H1 (cell line): ENCODE measurements at regions not wholly inside any gene's neighbourhood (a gene's known extent, or its start where the extent isn't known, plus 50 kb on each side); places are given as distances from the start of the nearest gene placed in this dataset.
A peak's percentile ranks its signal among the peaks of the same experiment; 100 is the strongest.

Source experiments
- CTCF ChIA-PET: fragments of 300-600 bp; sonication (Branson Sonifier 250); formaldehyde crosslinking; loops from one replicate; lab custom pipeline; 2021; ENCODE audit not compliant: partially characterized antibody; lab: Charles Lee
- POLR2A ChIA-PET: fragments of 300-600 bp; sonication (Branson Sonifier 250); formaldehyde crosslinking; loops from one replicate; lab custom pipeline; 2021; ENCODE audit warnings: inconsistent platforms; ENCODE audit not compliant: partially characterized antibody; lab: Charles Lee
- DNase-seq, 2 experiments: peaks; one replicate each; pipeline versions ENCODE4 v3.0.0 to v3.0.0-alpha.2; 2010 to 2022; ENCODE audit warnings: low spot score in 2 of 2, low read depth in 1 of 2, mixed read lengths in 1 of 2
- FAIRE-seq: peaks from 2 replicates; lab custom pipeline; 2011; peaks lifted over from hg19 to GRCh38; lab: Jason Lieb, UNC
- H2AFZ ChIP-seq: 2 replicates; pipeline ENCODE4 v1.8.1; 2012; ENCODE audit warnings: low read length, inconsistent platforms
- H2AK5ac ChIP-seq: 2 replicates; pipeline ENCODE4 v1.6.1; 2013; ENCODE audit warnings: low read depth, low read length
- H2BK120ac ChIP-seq: replicated peaks from 2 replicates; pipeline ENCODE3; 2013; ENCODE audit warnings: low read depth, low read length, inconsistent platforms
- H2BK12ac ChIP-seq: 2 replicates; pipeline ENCODE4 v1.6.1; 2013; ENCODE audit warnings: low read depth, low read length
- H2BK15ac ChIP-seq: 2 replicates; pipeline ENCODE4 v1.6.1; 2013; ENCODE audit warnings: low read length
- H2BK20ac ChIP-seq: 2 replicates; pipeline ENCODE4 v1.6.1; 2013; ENCODE audit warnings: low read length
- H2BK5ac ChIP-seq: 2 replicates; pipeline ENCODE4 v1.6.1; 2013; ENCODE audit warnings: low read depth, low read length
- H3K14ac ChIP-seq: 2 replicates; pipeline ENCODE4 v1.6.1; 2013; ENCODE audit warnings: inconsistent platforms; ENCODE audit not compliant: insufficient read length
- H3K18ac ChIP-seq: 2 replicates; pipeline ENCODE4 v1.6.1; 2013; ENCODE audit warnings: low read length; ENCODE audit errors: extremely low read depth
- H3K23ac ChIP-seq: 2 replicates; pipeline ENCODE4 v1.6.1; 2013; ENCODE audit warnings: inconsistent platforms; ENCODE audit not compliant: insufficient read length
- H3K23me2 ChIP-seq: 2 replicates; pipeline ENCODE4 v1.6.1; 2013; ENCODE audit warnings: low read depth, low read length
- H3K27ac ChIP-seq: 2 replicates; pipeline ENCODE4 v1.6.1; 2011; ENCODE audit warnings: low read depth, low read length, inconsistent platforms
- H3K27me3 ChIP-seq, 4 experiments: replicated peaks in 1 of 4; 1 replicate in 1 of 4; 2 replicates in 3 of 4; pipeline versions ENCODE4 v1.6.1 to v1.8.1; 2011 to 2013; ENCODE audit warnings: low read length in 3 of 4, mild to moderate bottlenecking in 3 of 4, inconsistent platforms in 2 of 4, mixed read lengths in 2 of 4, moderate library complexity in 1 of 4; ENCODE audit not compliant: control insufficient read depth in 3 of 4, insufficient read depth in 3 of 4; ENCODE audit errors: extremely low read depth in 1 of 4
- H3K36me3 ChIP-seq, 4 experiments: 2 replicates each; pipeline versions ENCODE4 v1.6.1 to v1.8.1; 2011 to 2013; ENCODE audit warnings: mild to moderate bottlenecking in 4 of 4, low read length in 3 of 4, moderate library complexity in 2 of 4, control low read depth in 1 of 4, inconsistent platforms in 1 of 4; ENCODE audit not compliant: insufficient read depth in 4 of 4, control insufficient read depth in 2 of 4
- H3K4ac ChIP-seq: replicated peaks from 2 replicates; pipeline ENCODE3; 2013; ENCODE audit warnings: low read length, low read depth, mixed read lengths, inconsistent platforms; ENCODE audit not compliant: insufficient read length
- H3K4me1 ChIP-seq, 4 experiments: replicated peaks in 1 of 4; 1 replicate in 1 of 4; 2 replicates in 3 of 4; pipeline versions ENCODE4 v1.6.1 to v1.8.1; 2011 to 2013; ENCODE audit warnings: low read length in 3 of 4, inconsistent platforms in 2 of 4, mixed read lengths in 1 of 4; ENCODE audit not compliant: insufficient read depth in 4 of 4, control insufficient read depth in 3 of 4
- H3K4me2 ChIP-seq, 2 experiments: 2 replicates each; pipeline versions ENCODE4 v1.6.1 to v1.8.1; 2011 to 2013; ENCODE audit warnings: low read depth in 2 of 2, low read length in 2 of 2, control low read depth in 1 of 2, inconsistent platforms in 1 of 2, mild to moderate bottlenecking in 1 of 2; ENCODE audit not compliant: insufficient read depth in 1 of 2
- H3K4me3 ChIP-seq, 4 experiments: fragments of 200-600, 300-600 bp in 1 of 4; sonication (generic), shearing (Covaris generic), sonication (Bioruptor Twin) in 1 of 4; 2 replicates each; pipeline versions ENCODE4 v1.5.1 to v1.8.1; 2011 to 2016; ENCODE audit warnings: low read length in 4 of 4, low read depth in 3 of 4, control low read depth in 2 of 4, inconsistent platforms in 2 of 4, mild to moderate bottlenecking in 2 of 4, mixed read lengths in 1 of 4, moderate library complexity in 1 of 4; ENCODE audit not compliant: insufficient read depth in 2 of 4; ENCODE audit errors: extremely low read depth in 1 of 4
- H3K56ac ChIP-seq: replicated peaks from 2 replicates; pipeline ENCODE3; 2013; ENCODE audit warnings: low read depth, mild to moderate bottlenecking, mixed read lengths, low read length, inconsistent platforms; ENCODE audit not compliant: insufficient read length
- H3K79me1 ChIP-seq: 2 replicates; pipeline ENCODE4 v1.6.1; 2013; ENCODE audit warnings: low read depth, low read length, control low read depth
- H3K79me2 ChIP-seq, 2 experiments: 2 replicates each; pipeline versions ENCODE4 v1.6.1 to v1.8.1; 2012 to 2013; ENCODE audit warnings: low read length in 2 of 2, mild to moderate bottlenecking in 2 of 2, inconsistent platforms in 1 of 2; ENCODE audit not compliant: insufficient read depth in 2 of 2, control insufficient read depth in 1 of 2
- H3K9ac ChIP-seq, 4 experiments: replicated peaks in 1 of 4; 1 replicate in 1 of 4; 2 replicates in 3 of 4; pipeline versions ENCODE4 v1.6.1 to v1.8.1; 2011 to 2013; ENCODE audit warnings: low read depth in 3 of 4, low read length in 3 of 4, control low read depth in 2 of 4, mild to moderate bottlenecking in 2 of 4, moderate library complexity in 2 of 4, inconsistent platforms in 1 of 4; ENCODE audit errors: extremely low read depth in 1 of 4
- H3K9me3 ChIP-seq, 2 experiments: 2 replicates each; pipeline versions ENCODE4 v1.6.1 to v1.8.1; 2012 to 2013; ENCODE audit warnings: mild to moderate bottlenecking in 2 of 2, moderate library complexity in 2 of 2, control low read depth in 1 of 2, inconsistent platforms in 1 of 2, low read depth in 1 of 2, low read length in 1 of 2, mixed read lengths in 1 of 2; ENCODE audit not compliant: insufficient read depth in 2 of 2
- H4K20me1 ChIP-seq, 2 experiments: replicated peaks in 1 of 2; 2 replicates each; pipeline versions ENCODE3 to v1.8.1; 2011 to 2013; ENCODE audit warnings: inconsistent platforms in 2 of 2, low read length in 2 of 2, mild to moderate bottlenecking in 1 of 2; ENCODE audit not compliant: insufficient read depth in 2 of 2, control insufficient read depth in 1 of 2
- H4K5ac ChIP-seq: 2 replicates; pipeline ENCODE4 v1.6.1; 2013; ENCODE audit warnings: low read length, low read depth, mixed read lengths, inconsistent platforms; ENCODE audit not compliant: insufficient read length
- H4K8ac ChIP-seq: 2 replicates; pipeline ENCODE4 v1.8.0; 2013; ENCODE audit warnings: mild to moderate bottlenecking, moderate library complexity, low read length, inconsistent platforms; ENCODE audit not compliant: insufficient read depth; ENCODE audit errors: extremely low read depth
- H4K91ac ChIP-seq: replicated peaks from 2 replicates; pipeline ENCODE3; 2013; ENCODE audit warnings: low read length, mixed read lengths, inconsistent platforms; ENCODE audit not compliant: insufficient read length
- ASH2L ChIP-seq: fragments of 200-600, 300-600 bp; sonication (generic); IDR thresholded peaks from one replicate; pipeline ENCODE4 v1.7.1; 2017; ENCODE audit warnings: low read length
- BACH1 ChIP-seq: IDR thresholded peaks from 2 replicates; pipeline ENCODE4 v1.6.1; 2012; ENCODE audit warnings: low read length, improper control_type of control experiment
- BRCA1 ChIP-seq: IDR thresholded peaks from 2 replicates; pipeline ENCODE4 v1.6.1; 2012; ENCODE audit warnings: low read depth, low read length, improper control_type of control experiment
- CBX5 ChIP-seq: fragments of 300-800, 300-1000 bp; sonication (generic); IDR thresholded peaks from 2 replicates; pipeline ENCODE4 v1.7.1; 2016; ENCODE audit warnings: antibody characterized with exemption, low read length, low read depth
- CHD1 ChIP-seq: IDR thresholded peaks from 2 replicates; pipeline ENCODE4 v1.6.1; 2012; ENCODE audit warnings: low read depth, low read length, improper control_type of control experiment
- GABPA ChIP-seq: IDR thresholded peaks from 2 replicates; pipeline ENCODE4 v1.6.1; 2011; ENCODE audit warnings: mild to moderate bottlenecking, low read length, moderate library complexity, borderline replicate concordance; ENCODE audit not compliant: insufficient read depth
- JUN ChIP-seq: IDR thresholded peaks from 2 replicates; pipeline ENCODE4 v1.6.1; 2011; ENCODE audit warnings: low read depth, mild to moderate bottlenecking, improper control_type of control experiment, low read length
- MAFK ChIP-seq: IDR thresholded peaks from 2 replicates; pipeline ENCODE4 v1.6.1; 2012; ENCODE audit warnings: low read depth, mild to moderate bottlenecking, improper control_type of control experiment, low read length
- NANOG ChIP-seq: IDR thresholded peaks from 2 replicates; pipeline ENCODE4 v1.6.1; 2011; ENCODE audit warnings: low read length, low read depth, mild to moderate bottlenecking, inconsistent platforms; ENCODE audit not compliant: insufficient read depth, poor library complexity, severe bottlenecking
- SP4 ChIP-seq: IDR thresholded peaks from 2 replicates; pipeline ENCODE4 v1.6.1; 2012; ENCODE audit warnings: low read length, inconsistent platforms
- TEAD4 ChIP-seq: IDR thresholded peaks from 2 replicates; pipeline ENCODE4 v1.6.1; 2012; ENCODE audit warnings: low read depth, low read length, inconsistent platforms, mixed read lengths
- ZNF274 ChIP-seq: IDR thresholded peaks from 2 replicates; pipeline ENCODE4 v1.7.0; 2012; ENCODE audit warnings: low read length, borderline replicate concordance; ENCODE audit errors: extremely low read depth
- WGBS, 2 experiments: shearing (Covaris generic) in 1 of 2; methylation state at CpG; one replicate each; pipeline versions ENCODE4 v1.1.6 to v1.1.7; 2013 to 2015; ENCODE audit warnings: low lambda C conversion rate in 2 of 2, mixed read lengths in 2 of 2, inconsistent platforms in 1 of 2, low coverage in 1 of 2, missing lambda C conversion rate in 1 of 2; ENCODE audit not compliant: insufficient replicate concordance in 2 of 2, insufficient coverage in 1 of 2, insufficient read length in 1 of 2; ENCODE audit errors: extremely low coverage in 1 of 2, missing lambda C conversion rate in 1 of 2; 5-methylcytosine and 5-hydroxymethylcytosine counted together

GRCh38 chr9:108300306-108301287 lies 555.2 kb downstream of the ACTL7B start:
- FAIRE-seq, result no peak

More at GRCh38 chr9:108300306-108301287, 555.2 kb downstream of the ACTL7B start:
- H2AK5ac ChIP-seq, result no peak overlapping the region
- no peaks in the 10 kb centered on the region for H3K79me1 ChIP-seq
- ChIA-PET POLR2A (no interaction called here), CTCF (no interaction called here)
- H3K4me1 ChIP-seq, result no peaks in the 10 kb centered on the region
- DNase-seq, result no peak
- no peak overlapping the region for H3K18ac ChIP-seq
- H2BK120ac ChIP-seq, result no peak overlapping the region
- peak overlapping the region; percentile 71; the same call in 1 of the 2 replicates for H2AFZ ChIP-seq
- no peak overlapping the region for H4K8ac ChIP-seq
- H3K27ac ChIP-seq, result no peak overlapping the region
- no peaks in the 10 kb centered on the region for H3K9me3 ChIP-seq
- no peak overlapping the region for H2BK20ac ChIP-seq
- TF ChIP-seq SP4, result no peak
- no peak for TF ChIP-seq ZNF274
- no peak for TF ChIP-seq CBX5
- TF ChIP-seq JUN, result no peak
- no peak for TF ChIP-seq MAFK
- TF ChIP-seq BRCA1, result no peak
- no peak for TF ChIP-seq NANOG
- TF ChIP-seq ASH2L, result no peak
- TF ChIP-seq GABPA, result no peak
- TF ChIP-seq CHD1, result no peak
- no peak for TF ChIP-seq TEAD4
- no peak for TF ChIP-seq BACH1
- H4K20me1 ChIP-seq, result no peaks in the 10 kb centered on the region
- H3K4me3 ChIP-seq, result no peak overlapping the region
- H3K4ac ChIP-seq, result no peak overlapping the region
- no peaks in the 10 kb centered on the region for H3K27me3 ChIP-seq
- H3K9ac ChIP-seq, result no peak overlapping the region
- H3K79me2 ChIP-seq, result no peaks in the 10 kb centered on the region
- no peaks in the 10 kb centered on the region for H3K36me3 ChIP-seq
- H3K23me2 ChIP-seq, result no peaks in the 10 kb centered on the region
- H3K56ac ChIP-seq, result no peak overlapping the region
- H3K4me2 ChIP-seq, result no peak overlapping the region
- H4K5ac ChIP-seq, result no peak overlapping the region
- H3K23ac ChIP-seq, result no peak overlapping the region
- no peak overlapping the region for H2BK15ac ChIP-seq
- no peak overlapping the region for H4K91ac ChIP-seq
- H2BK12ac ChIP-seq, result no peak overlapping the region
- WGBS, 2 experiments, result 92% methylated on average over 9 of the region's 9 CpGs; no CpG with 5 or more reads in 1 of the 2 experiments
- no peak overlapping the region for H2BK5ac ChIP-seq
- no peak overlapping the region for H3K14ac ChIP-seq
